ENCODE measurements at regions not wholly inside any gene's neighbourhood (a gene's known extent, or its start where the extent isn't known, plus 50 kb on each side); places are given as distances from the start of the nearest gene placed in this dataset.
"Not testable (repeated sequence)": the region's sequence is repeated elsewhere in the genome, so short reads cannot be mapped to it uniquely, and the experiment has no call there.

DNA sequence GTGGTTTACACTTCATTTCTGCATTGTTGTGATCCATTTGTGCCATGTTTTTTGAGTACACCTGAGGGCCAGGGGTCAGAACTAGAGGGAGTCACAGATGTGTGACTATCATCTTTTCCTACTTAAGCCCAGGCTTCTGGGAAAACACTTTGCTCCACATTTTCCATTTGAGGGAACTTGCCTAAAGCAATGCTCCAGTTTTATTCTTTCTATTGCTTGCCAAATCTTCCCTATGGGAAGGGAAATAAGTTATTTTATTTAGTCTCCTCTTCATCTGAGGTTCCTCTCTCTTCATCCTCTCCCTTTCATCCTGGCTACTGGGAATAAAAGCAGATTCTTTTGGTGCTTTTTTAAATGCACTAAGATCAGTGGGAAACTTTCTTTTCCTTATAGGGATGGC lies 179.9 kb upstream of the PRSS58 start:
- DNase-seq: no peak

DNA sequence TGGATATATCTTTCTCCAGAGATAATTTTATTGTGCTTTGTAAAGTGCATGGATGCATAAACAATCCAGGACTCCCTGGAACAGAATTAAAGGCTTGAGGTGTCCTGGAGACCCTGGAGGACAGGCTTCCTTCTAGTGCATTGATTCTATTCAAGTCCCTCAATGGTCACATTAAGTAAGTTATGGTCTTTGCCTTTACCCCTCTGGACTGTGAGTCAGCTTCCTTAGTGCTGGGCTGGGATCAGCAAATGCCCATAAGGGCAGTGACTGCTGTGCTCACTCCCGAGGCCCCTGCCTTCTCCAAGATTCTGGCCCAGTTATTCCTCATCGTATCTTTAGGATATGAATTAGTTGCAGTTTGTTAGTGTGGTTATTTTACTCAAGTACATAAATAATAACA lies 178.7 kb upstream of the PRSS58 start:
- DNase-seq: no peak

DNA sequence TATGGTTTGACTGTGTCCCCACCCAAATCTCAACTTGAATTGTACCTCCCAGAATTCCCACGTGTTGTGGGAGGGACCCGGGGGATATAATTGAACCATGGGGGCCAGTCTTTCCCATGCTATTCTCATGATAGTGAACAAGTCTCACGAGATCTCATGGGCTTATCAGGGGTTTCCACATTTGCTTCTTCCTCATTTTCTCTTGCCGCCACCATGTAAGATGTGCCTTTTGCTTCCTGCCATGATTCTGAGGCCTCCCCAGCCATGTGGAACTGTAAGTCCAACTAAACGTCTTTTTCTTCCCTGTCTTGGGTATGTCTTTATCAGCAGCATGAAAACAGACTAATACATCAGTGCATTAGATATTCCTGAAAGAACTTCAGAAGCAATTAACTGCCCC lies 177.7 kb upstream of the PRSS58 start:
- not testable (repeated sequence) for DNase-seq

- no peak for DNase-seq
These were observed 176.9 kb upstream of the PRSS58 start for GRCh38 chr7:142434666-142435167.

DNA sequence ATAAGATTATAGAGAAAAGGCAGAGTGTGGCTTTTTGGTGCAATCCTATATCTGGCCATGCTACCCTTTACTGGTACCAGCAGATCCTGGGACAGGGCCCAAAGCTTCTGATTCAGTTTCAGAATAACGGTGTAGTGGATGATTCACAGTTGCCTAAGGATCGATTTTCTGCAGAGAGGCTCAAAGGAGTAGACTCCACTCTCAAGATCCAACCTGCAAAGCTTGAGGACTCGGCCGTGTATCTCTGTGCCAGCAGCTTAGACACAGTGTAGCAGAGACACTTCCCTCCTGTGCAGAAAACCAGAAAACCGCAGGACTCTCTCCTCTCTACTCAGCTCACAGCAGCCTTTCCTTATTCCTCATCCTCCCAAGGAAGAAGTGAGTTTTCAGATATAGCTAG lies 176.3 kb upstream of the PRSS58 start:
- not testable (repeated sequence) for DNase-seq

GRCh38 chr7:142432377-142432776 lies 174.5 kb upstream of the PRSS58 start:
- DNase-seq: no peak

DNA sequence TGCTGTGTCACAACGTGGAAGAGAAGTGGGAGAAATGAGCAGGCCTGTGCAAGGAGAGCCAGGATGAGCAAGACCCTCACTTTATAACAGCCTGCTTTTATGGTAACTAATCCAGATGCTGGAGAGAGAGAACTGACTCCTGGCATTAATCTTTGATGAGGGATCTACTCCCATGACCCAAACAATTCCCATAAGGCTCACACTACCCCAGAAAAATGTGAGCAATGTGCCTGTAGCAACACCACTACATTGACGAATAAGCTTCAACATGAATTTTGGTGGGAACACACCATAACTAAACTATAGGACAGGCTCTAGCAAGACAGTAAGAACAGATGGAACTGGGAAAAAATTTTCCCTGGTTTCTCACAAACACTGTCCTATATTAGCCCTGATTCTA lies 173.6 kb upstream of the PRSS58 start:
- DNase-seq: no peak

GRCh38 chr7:142428094-142428493 lies 170.2 kb upstream of the PRSS58 start:
- no peak for DNase-seq

DNA sequence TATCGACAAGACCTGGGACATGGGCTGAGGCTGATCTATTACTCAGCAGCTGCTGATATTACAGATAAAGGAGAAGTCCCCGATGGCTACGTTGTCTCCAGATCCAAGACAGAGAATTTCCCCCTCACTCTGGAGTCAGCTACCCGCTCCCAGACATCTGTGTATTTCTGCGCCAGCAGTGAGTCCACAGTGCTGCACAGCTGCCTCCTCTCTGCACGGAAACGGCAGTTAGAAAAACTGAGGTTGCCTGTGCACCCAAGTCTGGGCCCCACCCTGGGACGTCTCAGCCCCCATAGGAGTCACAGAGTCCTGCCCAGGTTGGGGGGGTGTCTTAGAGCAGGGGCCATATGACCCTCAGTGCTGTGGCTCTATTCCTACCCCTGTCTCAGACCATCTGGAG lies 167.4 kb upstream of the PRSS58 start:
- DNase-seq: no peak

GRCh38 chr7:142422621-142423020 lies 164.8 kb upstream of the PRSS58 start:
- DNase-seq: no peak

GRCh38 chr7:142420554-142421362 lies 162.9 kb upstream of the PRSS58 start:
- no peak for DNase-seq

GRCh38 chr7:142418326-142418725 lies 160.5 kb upstream of the PRSS58 start:
- no peak for DNase-seq

DNA sequence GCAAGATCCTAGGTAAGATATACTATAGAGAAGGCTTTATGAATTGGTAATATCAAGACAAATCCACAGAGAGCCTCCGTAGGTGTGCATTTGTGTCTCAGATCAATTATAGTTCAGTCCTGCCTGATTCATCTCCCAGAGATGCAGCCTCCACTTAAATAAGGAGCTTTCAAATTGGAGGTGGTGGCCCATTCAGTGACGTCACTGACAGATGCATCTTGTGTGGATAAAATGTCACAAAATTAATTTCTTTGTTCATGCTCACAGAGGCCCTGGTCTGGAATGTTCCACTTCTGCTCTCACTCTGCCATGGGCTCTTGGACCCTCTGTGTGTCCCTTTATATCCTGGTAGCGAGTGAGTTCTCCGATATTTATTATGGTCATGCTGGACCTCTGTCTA lies 157.1 kb upstream of the PRSS58 start:
- no peak for DNase-seq

GRCh38 chr7:142414135-142414534 lies 156.3 kb upstream of the PRSS58 start:
- no peak for DNase-seq

GRCh38 chr7:142413280-142414000 lies 155.6 kb upstream of the PRSS58 start:
- DNase-seq: no peak

- DNase-seq: peak; percentile 40 to 55
These were observed 154.8 kb upstream of the PRSS58 start for GRCh38 chr7:142412551-142413193.

DNA sequence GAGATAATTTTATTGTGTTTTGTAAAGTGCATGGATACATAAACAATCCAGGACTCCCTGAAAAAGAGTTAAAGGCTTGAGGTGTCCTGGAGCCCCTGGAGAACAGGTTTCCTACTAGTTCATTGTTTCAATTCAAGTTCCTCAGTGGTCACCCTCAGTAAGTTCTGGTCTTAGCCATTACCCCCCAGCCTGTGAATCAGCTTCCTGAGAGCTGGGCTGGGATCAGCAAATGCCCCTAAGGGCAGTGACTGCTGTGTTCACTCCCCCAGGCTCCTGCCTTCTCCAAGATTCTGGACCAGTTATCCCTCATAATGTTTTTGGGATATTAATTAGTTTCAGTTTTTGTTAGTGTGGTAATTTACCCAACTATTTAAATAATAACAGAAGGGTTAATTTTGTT lies 151.6 kb upstream of the PRSS58 start:
- DNase-seq: no peak

DNA sequence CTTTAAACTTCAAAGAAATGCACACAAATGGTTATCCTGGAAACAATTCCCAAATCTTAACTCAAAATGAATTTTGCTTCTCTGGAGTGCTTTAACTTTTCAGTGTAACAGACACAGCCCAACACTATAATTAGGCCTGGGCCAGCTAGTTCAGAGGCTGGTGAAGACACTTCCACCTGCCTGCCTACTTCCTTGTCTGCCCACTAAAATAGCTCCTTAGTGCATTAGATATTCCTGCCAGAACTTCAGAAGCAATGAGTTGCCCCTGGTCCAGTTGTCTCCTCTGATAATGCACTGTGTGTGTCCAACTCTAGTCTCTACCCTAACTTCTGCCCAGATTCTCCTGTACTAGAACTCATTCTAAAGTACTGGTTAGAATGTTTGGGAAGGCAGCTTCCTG lies 150.9 kb upstream of the PRSS58 start:
- no peak for DNase-seq

GRCh38 chr7:142407939-142408570 lies 150.2 kb upstream of the PRSS58 start:
- DNase-seq: no peak

GRCh38 chr7:142405122-142405765 lies 147.4 kb upstream of the PRSS58 start:
- DNase-seq: no peak

DNA sequence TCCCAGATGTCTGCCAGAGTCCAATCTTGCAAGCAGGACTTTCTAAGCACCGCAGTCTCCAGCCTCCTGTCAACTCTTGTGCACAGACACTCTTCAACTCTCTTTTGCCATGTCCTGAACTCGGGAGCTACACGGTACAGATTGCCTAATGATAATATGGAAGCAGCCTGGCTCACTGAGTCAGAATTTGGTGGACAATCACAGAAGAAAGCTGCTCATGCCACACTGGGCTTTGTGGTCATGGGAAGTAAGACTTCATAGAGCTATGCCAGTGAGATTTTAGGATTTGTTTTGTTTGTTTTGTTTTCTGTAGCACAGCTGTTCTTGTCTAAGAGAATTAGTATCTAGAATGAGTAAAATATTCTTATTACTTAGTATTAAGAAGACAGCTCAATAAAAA lies 144.1 kb upstream of the PRSS58 start:
- DNase-seq: no peak

GRCh38 chr7:142400042-142400533 lies 142.2 kb upstream of the PRSS58 start:
- no peak for DNase-seq

Data from CD4-positive, alpha-beta T cell treated with Interleukin-4 for 1 hour (primary cell).